ENCODE measurements at regions not wholly inside any gene's neighbourhood (a gene's known extent, or its start where the extent isn't known, plus 50 kb on each side); places are given as distances from the start of the nearest gene placed in this dataset.

DNA sequence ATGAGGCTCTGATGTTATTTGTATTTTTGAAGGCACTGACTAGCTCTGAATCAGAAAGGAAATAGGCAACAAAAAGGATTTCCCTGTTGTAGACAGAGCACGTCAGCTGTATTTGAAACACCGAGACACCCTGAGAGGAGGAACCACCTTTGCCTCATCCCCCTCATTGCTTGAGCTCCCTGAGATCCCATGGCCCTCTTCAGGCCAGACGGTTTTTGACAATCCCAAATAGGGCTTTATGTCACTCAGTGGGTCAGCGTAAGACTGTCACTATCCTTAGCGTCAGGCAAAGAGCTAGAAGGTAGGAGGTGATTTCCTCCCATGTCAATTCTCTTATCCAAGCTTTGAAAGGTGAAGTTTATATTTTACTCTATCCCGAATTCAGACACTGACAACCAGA lies 254.3 kb downstream of the ZNF621 start:
- intact Hi-C loops (cut with micrococcal nuclease), result no loop called here
- DNase-seq (no peak), ATAC-seq (no peak)

DNA sequence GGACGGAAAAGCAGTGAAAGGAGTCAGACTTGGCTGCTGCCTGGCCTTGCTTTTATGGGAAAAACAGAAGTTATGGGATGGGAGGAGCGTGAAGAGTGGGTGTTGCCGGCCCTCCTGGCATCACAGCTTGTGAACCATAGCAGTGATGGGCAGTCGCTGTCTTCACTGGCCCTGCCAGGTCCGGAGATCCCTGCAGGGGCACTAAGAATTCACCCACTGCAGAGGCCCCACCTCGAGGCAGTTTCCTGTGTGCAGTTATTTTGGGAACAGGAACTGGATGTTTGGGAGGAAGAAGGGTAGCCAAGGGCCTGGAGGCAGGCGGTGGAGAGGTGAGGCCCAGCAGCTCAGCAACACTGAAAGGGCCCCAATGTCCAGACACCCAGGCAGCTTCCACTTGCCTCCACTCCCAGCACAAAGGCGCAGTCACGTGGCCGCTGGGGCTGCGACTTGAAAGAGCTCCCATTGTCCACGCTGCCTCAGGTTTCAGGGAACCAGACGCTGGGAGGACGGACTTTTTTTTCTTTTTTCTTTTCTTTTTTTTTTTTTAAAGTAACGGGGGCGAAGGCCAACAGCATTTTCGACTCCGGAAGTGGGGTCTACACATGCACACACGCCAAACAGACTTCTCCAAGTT lies 255.6 kb downstream of the ZNF621 start:
- intact Hi-C loops (cut with micrococcal nuclease), result no loop called here
- peak; percentile 88 for ATAC-seq

DNA sequence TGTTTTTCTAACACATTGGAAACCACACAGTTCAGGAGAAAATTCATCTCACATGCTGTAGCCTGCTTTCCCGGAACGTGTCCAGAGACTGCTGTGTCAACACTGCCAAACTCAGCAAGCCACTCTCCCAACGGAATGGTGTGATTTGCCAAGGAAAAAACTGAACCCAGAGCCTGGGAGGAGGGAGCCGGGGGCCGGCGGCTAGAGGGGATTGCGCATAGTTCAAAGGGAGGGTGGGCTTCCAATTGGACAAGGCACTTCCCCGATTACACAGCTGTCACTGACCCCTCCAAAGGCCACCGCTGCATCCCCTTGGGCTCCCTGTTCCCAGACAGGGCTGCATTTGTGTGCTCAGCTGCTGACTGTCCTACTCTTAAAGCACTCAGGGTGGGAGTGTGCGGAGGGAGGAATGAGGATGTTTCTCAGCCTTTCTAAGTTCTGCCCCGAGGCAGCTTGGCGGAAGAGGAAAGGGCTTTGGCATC lies 256.2 kb downstream of the ZNF621 start:
- DNase-seq, result peak; percentile 71
- ATAC-seq, result peak; percentile 85
- intact Hi-C loops (cut with micrococcal nuclease), result no loop called here

More for the DNA sequence above, 255.6 kb downstream of the ZNF621 start:
- peak; percentile 86 for DNase-seq

DNA sequence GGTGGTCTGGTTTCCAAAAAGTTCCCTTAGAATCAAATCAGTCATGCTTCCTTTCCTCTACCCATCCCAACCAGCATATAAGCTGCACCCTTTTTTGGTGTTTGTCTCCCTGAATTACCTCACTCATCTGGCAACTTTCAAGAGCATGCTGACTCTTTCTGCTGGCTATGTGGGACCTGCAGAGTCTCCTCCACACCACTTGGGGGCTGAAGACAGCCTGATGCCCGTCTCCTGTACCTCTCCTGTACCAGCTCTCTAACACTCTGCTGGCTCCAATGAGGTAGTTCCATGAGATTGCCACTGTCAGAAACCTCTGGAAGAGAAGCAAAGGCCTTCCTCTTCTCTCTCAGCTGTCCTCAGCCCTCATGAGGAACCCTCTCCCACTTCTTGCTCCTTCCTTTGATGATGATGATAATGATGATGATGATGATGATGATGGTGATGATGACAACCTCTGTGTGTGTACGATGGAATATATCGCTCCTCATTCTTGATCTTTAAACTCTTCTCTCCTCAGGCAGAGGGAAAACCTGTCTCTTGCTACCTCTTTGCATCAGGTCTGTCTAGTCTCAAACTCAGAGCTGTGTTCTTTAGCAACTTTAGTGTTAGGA lies 257.5 kb downstream of the ZNF621 start:
- ATAC-seq, result no peak
- intact Hi-C loops (cut with micrococcal nuclease), result no loop called here
- DNase-seq, result no peak

DNA sequence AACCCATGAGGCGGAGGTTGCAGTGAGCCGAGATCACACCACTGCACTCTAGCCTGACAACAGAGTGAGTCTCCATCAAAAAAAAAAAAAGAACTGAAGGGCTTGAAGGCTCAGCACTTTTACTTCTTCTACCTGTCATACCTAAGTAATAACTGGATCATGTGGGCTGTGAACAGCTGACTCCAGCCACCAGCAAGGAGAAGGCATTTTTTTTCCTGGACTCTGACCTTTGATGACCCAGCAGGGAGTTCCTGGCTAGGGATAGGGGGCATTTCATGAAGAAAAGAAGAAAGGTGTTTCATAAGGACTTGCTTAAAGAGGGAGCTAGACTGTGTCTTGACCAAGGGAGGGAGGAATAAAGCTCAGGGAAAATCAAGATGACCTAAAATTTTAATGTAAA lies 266.0 kb downstream of the ZNF621 start:
- DNase-seq, result no peak
- intact Hi-C loops (cut with micrococcal nuclease), result no loop called here

DNA sequence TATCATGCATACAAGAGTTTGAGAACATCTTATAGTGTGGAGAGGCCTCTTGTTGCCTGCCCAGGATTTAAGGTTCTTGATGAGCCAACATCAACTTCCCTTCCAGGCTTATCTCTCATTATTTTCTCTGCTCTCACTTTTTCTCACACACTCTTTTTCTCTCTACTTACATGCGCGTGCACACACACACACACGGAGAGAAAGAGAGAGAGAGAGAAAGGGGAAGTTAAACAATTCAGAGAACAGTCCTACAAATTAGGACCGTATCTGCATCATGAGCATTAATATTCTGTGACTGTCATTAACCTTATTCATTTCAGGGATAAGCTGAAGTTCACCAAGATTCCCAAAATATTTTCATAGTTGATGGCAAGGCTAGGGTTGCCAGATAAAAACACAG lies 269.0 kb downstream of the ZNF621 start:
- ATAC-seq (no peak), DNase-seq (no peak)
- intact Hi-C loops (cut with micrococcal nuclease), result no loop called here

More for the DNA sequence above, 266.0 kb downstream of the ZNF621 start:
- ATAC-seq, result no peak

DNA sequence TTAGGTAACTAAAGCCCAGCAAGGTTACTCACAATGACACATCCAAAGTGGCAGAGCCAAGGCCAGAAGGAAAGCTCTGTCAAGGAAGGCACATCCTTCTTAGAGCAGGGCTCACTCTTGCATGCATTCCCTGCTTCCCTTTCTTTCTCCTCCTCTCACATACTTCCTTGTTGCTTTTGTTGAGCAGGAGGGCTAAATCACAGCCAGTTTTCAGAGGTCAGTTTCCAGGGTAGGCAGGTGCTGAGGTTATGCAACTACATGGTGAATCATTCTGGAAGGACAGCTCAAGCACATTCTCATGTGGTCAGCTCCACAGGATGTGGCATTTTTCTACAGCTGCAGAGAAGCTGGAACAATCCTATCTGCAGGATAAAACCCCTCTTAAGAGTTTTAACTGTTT lies 275.6 kb downstream of the ZNF621 start:
- intact Hi-C loops (cut with micrococcal nuclease), result no loop called here
- ATAC-seq (peak; percentile 94), DNase-seq (no peak)

DNA sequence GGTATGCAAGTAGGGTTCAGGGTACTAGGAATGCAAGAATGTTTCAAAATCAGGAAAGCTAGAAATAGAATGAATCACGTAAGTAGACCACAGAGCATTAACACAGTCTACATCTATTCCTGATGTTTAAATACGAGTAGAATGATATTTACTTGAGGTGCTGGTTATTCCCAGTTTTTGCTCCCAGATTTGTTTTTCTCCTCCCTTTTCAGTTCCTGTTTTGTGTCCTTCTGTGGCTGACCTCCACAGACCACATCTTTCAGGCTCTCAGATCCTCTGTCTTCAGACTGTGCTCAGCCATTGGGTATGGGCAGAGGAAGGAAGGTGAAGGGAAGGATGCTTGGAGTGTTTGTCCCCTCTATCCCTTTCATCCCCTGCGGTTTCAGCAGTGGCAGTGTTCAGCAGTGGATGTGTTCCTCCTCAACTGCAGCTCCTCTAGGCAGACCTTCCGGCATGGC lies 276.6 kb downstream of the ZNF621 start:
- intact Hi-C loops (cut with micrococcal nuclease), result no loop called here
- no peak for DNase-seq
- no peak for ATAC-seq

DNA sequence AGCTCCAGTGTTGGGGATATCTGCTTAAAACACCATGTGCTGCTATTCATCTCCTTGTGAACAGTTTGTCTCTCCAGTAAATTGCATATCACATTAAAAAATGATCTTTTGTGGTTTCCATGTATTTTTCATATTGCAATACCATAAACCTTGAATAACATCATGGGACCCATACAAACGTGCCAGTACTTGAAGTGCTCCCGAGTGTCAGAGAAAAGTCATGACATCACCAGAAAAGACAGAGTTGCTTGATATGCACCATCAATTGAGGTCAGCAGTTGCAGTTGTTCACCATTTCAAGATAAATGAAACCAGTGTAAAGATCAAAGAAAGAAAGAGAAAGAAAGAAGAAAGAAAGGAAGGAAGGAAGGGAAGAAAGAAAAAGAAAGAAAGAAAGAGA lies 278.6 kb downstream of the ZNF621 start:
- ATAC-seq, result no peak
- no peak for DNase-seq
- intact Hi-C loops (cut with micrococcal nuclease), result no loop called here

DNA sequence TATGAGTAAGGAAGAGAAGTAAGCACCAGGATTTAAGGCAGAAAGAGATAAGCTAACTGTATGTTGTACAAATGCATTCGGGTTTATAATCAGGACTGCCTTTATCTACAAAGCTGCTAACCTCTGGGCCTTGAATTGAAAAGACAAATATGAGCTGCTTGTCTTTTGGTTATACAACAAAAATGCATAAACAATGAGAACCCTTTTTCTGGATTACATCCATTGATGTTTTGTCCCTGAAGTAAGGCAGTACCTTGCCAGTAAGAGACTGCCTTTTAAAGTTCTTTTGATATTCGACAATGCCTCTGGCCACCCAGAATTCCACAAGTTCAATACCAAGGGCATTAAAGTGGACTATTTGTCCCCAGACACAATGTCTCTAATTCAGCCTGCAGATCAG lies 280.7 kb downstream of the ZNF621 start:
- no peak for ATAC-seq
- intact Hi-C loops (cut with micrococcal nuclease), result no loop called here
- DNase-seq, result no peak

DNA sequence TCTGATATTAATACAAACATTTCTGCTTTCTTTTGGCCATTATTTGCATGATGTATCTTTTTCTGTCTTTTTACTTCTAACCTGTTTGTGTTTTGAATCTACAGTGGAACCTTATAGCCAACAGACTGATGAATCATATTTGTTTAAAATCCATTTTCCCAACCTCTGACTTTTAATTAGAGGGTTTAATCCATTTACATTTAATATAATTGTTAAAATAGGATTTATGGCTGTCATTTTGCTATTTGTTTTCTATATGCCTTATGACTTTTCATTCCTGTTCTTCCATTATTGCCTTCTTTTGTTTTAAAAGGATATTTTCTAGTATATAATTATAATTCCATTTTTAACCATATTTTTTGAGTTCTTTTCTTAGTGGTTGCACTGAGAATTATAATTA lies 286.1 kb downstream of the ZNF621 start:
- DNase-seq (no peak), ATAC-seq (no peak)
- intact Hi-C loops (cut with micrococcal nuclease), result no loop called here

DNA sequence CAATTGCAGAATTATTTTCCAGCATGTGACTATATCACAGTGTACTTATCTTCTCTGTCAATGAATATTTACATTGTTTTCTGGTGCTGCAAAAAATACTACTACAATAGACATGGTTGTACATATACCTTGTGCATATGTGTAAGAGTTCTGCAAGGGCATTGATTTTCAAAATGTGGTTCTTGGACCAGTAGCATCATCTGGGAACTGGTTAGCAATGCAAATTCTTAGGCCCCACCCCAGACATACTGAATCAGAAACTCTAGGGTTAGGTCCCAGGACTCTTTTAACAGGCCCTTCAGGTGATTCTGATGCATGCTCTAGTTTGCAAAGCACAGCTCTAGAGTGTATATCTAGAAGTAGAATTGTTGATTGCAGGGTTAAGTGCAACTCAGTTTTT lies 292.3 kb downstream of the ZNF621 start:
- intact Hi-C loops (cut with micrococcal nuclease), result no loop called here
- ATAC-seq, result no peak
- DNase-seq, result no peak

DNA sequence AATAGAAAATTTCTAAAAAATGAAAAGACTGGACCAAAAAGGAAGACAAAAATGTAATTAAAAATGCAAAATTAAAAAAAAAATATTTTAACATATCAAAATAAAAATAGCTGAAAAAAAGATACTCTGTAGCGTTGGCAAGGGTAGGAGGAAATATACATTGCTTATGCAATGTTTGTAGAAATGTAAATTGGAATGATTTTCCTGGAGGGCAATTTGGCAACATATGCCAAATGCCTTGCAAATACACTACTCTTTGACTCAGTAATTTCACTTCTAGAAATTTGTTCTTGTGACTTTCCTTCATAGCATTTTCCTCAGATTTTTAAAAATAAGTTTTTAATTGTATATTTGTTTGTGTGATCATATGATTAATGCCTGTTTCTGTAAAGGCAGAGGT lies 296.6 kb downstream of the ZNF621 start:
- ATAC-seq (no peak), DNase-seq (no peak)
- intact Hi-C loops (cut with micrococcal nuclease), result no loop called here

DNA sequence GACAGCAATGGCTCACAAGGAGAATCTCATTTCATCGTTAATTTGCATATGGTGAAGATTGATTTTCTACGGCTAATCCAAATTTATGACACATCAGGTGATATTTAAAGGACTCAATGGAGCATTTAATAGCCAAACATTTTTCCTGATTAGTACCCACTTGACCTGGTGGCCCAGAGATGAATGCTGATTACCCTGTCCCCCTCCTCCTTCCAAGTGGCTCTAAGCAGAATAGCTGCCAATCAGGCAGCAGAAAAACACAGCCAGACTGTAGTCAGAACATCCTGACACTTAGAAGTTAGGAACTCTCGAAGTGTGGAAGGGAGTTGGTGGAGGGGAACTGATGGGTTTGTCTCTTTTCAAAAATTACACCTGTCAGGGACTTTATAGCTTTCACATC lies 302.5 kb downstream of the ZNF621 start:
- intact Hi-C loops (cut with micrococcal nuclease), result no loop called here
- ATAC-seq (no peak), DNase-seq (no peak)

DNA sequence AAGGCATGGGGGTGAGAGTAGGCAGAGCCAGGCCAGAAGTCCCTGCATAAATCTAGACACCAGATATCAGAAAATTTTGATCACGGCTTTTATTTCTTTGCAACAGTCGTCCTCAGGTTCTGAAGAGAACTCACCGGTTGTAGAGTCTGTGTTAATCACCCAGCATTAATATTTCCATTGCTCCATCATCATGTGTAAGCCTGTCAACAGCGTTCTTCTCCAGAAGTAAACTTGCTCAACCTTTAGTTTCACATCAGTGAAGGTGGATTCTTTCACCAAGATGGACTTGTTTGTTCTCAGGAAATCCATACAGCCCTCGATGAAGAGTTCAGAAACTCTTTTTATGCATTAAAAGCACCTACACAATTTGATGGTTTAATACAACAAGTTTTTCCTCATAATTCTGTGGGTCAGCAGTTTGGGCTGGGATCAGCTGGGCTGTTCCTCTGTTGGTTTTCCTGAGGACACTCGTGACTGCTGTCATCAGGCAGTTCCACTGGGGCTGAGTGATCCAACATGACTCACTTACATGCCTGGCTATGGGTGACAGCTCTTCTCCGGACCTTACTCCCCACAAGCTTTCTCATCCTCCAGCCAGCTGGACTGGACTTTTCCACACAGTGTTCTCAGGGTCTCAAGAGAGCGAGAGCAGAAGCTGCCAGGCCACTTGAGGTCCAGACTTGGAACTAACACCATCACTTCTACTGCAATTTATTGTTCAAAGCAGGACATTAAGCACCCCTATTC lies 303.4 kb downstream of the ZNF621 start:
- DNase-seq (peak; percentile 60), ATAC-seq (peak; percentile 99)
- intact Hi-C loops (cut with micrococcal nuclease), result no loop called here

DNA sequence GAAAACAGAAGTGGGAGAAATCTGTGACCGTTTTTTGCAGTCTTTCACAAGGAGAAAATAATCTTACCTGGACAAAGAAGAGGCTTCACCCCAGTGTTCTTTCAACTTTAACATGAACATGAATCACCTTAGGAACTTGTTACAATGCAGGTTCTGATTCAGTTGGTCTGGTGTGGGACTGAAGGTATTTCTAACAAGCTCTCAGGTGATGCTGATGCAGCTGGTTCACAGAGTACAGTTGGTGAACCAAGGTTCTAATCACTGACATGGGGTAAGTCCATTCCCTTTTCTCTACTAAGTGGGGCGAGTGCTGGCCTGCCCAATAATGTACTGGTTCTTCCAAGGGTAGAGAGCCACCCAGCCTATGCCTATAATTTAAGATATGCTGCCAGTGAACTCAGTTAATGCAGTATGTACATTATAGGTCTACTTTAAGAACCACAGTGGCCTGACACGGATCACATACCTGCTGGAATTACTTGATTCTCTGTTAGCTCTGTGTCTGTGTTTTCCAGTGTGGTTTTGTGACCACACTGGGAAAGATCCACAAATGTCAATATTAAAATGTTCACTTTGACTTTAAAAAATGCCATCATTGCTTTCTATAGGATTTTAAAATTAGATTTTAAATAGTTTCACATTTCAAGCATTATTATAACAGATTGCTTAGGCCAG lies 304.1 kb downstream of the ZNF621 start:
- no peak for DNase-seq
- ATAC-seq, result no peak
- intact Hi-C loops (cut with micrococcal nuclease), result no loop called here

DNA sequence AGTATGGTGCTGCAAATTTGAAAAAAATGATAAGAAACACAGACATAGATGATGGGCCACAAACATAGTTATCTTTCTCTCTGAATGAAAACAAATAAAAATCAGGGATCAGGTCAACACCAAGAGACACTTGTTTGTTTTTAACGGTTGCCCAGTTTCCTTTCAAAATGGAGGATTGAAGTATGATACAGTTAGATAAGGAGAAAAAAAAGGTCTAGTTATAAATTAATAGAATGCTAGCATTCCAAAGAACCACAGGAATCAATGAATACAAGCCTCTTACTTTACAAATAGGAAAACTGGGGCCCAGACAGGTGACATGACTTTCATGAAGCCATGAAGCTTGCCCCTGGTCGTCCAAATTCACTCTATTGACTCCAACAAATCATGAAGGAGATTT lies 305.1 kb downstream of the ZNF621 start:
- intact Hi-C loops (cut with micrococcal nuclease), result no loop called here
- DNase-seq, result no peak
- ATAC-seq, result no peak

DNA sequence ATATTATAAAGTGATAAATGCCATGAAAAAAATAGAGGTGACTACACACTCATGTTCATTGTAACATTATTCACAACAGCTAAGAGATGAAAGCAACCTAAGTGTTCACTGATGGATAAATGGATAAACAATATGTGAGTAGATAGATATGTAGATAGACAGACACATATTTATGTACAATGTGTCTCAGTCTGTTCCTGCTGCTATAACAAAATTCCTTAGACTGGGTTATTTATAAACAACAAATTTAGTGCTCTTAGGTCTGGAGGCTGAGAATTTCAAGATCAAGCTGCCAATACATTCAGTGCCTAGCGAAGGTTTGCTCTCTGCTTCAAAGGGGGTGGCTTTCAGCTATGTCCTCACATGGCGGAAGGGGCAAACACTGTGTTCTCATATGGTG lies 312.5 kb downstream of the ZNF621 start:
- DNase-seq (no peak), ATAC-seq (no peak)
- intact Hi-C loops (cut with micrococcal nuclease), result no loop called here

DNA sequence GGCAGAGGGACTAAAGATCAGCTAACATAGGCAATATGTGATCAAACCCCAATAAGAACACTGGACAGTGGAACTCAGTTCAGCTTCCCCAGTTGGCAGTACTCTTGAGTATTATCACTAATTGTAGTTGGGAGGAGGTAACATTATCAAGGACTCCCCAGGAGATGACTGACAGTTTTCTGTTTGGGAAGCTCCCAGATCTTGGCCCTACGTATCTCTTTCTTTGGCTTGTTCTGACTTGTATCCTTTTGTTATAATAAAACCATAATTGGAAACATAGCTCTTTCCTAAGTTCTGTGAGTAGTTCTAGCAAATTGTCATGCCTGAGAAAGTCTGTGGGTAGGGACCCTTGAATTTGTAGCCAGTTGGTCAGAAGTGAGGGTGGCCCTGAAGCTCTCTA lies 316.4 kb downstream of the ZNF621 start:
- DNase-seq (no peak), ATAC-seq (no peak)
- intact Hi-C loops (cut with micrococcal nuclease), result no loop called here

DNA sequence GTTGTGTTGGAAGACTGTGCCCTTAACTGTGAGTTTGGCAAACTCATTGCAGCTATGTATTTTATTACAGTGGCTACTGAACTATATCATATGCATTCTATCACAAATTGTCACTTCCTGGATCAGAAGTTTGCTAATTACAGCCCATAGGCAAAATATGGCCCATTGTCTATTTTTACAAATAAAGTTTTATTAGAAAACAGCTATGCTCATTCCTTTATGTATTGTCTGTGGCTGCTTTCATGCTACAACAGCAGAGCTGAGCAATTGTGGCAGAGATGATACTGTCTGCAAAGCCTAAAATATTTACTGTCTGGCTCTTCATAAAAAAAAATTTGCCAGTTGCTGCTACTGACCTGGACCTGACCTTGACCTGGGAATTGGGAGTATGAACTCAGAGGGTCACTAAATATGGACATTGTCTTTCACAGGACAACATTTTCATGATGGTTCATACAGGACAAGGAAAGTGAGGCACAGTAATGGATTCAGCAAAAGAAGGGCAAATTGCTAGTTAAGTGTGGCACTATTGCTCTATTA lies 316.9 kb downstream of the ZNF621 start:
- no peak for ATAC-seq
- intact Hi-C loops (cut with micrococcal nuclease), result no loop called here
- no peak for DNase-seq

Measured in left ventricle myocardium superior (tissue), 1 donor.